Islet precursor cell (in vitro differentiated cells): ENCODE measurements at regions not wholly inside any gene's neighbourhood (a gene's known extent, or its start where the extent isn't known, plus 50 kb on each side); places are given as distances from the start of the nearest gene placed in this dataset.

Experiments used
- DNase-seq: peaks from one replicate; pipeline ENCODE4 v3.0.0-alpha.2; 2018

DNA sequence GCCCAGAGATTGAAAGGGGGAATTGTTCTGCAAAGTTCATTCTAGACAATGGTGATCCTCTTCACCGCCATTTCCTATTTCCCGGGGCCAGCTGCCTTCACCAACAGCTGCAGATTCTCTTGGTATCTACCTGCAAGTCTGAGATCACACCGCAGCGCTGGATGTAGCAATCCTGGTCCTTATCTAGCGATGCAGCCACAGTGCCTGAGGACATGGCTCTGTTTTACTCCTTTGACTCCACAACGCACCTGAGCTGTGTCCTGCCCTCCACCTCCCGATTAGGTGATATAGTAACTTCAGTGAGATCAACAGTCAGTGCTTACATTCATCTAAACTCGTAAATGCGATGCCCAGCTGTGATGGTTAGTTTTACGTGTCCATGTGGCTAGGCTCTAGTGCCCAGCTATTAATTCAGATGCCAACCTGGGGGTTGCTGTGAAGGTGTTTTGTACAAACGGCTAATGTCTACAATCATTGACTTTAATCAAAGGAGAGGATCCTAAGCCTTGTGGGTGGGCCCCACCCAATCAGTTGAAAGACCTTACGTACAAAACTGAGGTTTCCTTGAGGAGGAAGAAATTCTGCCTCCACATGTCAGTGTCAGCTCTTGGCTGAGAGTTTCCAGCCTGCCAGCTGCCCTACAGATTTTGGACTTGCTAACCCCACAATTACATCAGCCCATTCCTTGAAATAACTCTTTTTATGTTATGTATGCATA, 189.8 kb downstream of the SH3BP4 start:
- no peak for DNase-seq

DNA sequence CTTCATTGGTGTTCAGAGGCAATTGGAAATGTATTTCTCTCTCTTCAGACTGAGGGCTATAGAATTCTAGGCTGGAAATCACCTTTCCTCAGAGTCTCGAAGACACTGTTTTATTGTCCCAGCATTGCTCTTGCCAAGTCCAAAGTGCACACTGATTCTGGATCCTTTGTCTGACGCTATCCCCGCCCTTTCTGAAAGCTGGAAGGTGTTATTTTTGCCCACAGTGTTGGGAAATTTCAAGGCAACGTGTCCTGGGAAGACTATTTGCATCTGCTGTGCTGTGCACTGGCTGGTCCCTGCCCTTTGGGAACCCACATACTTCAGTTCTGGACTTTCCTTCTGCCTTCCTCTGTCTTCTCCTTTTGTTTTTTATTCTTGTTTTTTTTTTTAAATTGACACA, 190.8 kb downstream of the SH3BP4 start:
- DNase-seq: no peak

DNA sequence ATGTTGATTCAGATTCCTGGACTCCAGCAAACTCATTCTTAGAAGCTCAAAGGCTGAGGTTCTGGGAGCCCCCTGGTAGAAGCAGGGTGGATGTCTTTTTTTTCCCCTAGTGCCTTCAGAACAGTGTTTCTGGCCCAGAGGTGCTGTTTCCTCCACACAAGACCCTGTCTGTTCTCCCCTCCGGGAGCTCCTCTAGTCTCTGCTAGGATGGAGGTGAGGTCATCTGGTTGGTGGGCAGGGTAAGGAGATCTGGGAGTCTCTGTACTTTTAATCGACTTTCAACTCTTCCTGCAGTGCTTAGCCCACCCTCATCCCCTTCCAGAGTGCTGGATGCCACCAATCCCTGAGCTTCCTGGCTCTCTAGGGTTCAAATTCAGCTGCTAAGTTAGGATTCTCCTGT, 192.0 kb downstream of the SH3BP4 start:
- no peak for DNase-seq

DNA sequence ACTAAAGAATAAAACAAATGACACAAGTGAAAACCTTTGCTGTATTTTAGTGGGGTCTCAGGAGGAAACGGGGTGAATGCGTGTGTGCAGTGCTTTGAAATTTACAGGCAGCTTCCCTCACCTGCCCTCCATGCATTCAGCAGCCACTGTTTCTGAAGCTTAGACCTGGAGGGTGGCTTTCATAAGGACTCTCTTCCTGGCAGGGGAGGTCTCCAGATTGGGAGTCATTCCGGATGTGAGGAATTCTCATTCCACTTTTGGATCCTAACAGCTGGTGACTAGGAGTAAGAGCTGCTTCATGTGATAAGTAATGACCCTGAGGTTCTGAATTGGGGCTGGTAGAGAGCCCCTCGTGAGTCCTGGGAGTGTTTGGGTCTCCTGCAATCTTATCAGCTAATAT, 192.5 kb downstream of the SH3BP4 start:
- DNase-seq: no peak

DNA sequence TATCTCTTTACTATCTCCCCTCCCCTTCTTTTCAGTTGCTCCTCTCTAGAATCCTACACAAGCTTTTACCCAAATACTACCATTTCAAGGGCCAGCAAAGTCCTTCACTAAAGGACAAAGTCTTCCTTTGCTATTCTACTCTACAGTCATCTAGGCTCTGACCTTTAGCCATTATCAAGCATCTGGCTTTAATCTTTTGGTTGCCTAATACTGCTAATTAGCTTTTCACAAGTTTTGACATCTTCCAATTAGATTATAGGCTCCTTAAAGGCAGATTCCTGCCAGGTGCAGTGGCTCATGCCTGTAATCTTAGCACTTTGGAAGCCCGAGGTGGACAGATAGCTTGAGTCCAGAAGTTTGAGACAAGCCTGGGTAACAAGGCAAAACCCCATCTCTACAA, 194.4 kb downstream of the SH3BP4 start:
- no peak for DNase-seq

DNA sequence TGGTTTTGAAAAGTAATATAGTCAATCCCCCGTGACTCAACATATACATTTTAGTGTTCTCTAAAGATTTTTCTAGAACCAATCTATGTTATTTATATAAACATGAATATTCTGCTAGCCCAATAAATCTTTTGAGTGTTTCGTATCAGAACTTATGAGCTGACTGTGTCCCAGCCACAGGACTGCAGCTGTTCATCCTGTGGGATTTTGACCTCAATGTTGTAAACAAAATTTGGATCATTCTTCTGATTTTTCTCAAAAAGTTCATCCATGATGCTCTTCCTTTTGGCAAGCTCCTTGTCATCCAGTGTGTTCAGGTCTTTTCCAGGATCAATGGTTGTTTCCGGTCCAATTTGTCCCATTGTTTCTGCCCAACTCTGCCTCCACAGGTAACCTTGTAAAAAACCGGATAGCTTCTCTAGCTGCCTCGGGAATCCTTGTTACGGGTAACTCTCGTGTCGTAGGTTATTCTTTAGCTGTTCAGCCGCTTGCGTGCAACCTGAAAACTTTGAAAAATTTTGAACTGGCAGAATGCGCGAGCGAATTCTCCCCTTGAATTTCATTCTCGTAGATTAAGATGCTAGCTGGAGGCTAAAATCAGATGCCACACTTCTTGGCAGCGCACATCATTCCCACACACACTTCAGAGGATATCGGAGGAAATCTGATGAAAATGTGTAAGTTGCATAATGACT, 195.2 kb downstream of the SH3BP4 start:
- DNase-seq: no peak

DNA sequence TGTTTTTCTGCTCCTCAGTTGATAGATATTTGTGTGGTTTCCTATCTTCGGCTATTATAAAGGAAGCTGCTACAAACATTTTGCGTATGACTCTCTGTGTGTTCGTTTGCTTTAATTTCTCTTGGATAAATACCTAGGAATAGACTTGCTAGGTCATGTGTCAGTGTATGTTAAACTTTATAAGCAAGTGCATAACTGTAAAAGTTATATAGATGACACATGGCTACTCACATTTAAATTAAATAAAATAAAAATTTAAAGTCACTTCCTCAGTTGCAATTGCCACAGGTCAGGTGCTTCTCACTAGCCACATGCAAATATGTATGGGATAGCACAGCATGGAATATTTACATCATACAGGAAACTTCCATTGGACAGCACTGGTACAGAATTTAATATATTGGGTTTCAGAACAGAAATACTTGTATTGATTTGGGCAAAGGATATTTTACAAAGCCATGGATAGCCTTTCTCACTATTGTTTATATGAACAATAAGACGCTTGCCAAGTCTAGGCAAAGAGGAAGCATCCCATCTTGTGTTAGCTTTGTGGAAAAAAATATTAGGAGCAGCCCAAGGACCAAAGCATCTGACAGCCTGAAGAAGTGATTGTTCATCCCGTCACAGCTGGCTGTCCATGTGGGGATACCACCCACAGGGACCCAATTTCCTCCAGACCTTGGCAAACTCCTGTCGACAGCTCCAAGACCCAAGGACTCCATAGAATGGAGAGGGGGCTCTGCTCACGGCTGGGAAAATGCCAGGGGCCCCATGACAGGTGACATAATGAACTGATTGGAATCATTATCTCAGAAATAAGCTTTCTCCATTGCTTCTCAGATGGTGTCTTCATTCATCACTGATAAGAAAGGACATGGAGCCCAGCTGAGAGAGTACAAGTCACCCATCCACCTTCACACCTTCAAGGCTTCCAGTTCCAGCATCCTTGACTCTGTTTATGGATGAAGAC, 196.7 kb downstream of the SH3BP4 start:
- no peak for DNase-seq

DNA sequence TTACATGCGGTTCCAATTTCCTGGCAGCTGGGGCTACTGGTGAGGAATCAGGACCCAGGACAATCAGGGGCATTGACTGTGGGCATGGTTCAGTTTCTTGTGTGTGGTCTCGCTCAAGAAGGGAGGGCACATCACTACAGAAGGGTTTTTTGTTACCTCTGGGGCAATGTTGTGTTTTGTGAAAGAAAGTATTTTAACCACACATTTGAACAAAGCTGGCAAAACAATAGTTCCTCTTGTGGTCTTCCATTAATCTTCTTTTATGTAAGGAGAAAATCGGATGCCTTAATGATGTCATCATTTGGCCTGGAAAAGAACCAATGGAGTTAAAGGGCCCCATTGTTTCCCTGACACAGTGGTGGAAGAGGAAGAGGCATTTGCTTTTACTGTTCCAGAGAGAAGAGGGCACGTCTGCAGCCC, 197.4 kb downstream of the SH3BP4 start:
- DNase-seq: no peak

DNA sequence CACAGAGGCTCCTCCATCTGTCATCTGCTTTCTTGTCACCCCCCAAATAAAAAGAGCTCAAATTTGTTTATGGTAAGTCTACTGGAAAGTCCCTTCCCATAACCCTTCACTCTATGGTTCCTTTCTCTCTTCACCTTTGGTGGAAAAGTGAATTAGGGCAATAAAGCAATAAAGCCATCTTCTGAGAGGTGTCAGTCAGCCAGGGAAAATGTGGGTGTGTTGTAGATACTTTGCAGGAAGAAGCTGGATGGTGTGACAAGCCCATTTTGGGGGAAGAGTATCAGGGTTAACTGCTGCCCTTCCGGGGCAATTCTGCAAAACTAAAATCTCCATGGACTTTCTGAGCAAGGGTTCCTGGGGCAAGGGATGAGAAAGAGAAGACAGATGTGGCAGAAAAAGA, 197.9 kb downstream of the SH3BP4 start:
- no peak for DNase-seq

DNA sequence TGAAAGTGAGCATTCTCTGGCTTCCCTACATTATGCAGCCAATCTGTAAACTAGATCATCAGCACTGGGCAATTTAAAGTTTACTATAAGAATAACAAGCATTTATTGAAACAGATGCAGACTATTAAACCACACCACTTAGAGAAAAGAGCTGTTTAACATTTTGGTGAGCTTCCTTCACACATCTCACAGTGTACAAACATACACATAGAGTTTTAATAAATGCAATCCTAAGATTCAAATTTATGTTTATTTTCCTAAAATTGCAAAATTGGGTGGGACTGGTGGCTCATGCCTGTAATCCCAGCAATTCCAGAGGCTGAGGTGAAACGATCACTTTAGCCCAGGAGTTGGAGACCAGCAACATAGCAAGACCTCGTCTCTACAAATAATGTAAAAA, 199.3 kb downstream of the SH3BP4 start:
- no peak for DNase-seq

DNA sequence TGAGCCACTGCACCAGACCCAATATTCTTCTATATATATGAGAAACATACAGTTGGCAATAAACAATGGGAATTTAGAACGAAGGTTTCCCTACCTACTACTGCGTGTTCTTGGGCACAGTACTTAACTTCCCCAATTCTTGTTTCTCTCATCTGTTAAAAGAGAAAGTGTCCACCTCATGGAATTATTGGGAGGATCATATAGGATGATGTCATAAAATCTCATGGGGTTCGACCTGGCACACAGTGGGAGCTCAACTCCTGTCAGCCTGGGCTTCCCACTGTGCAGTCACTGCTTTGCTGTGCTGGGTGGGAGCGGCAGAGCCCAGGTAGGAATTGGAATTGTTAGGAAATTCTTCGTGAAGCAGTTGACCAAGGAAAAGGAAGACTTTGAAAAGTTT, 203.3 kb downstream of the SH3BP4 start:
- DNase-seq: no peak

DNA sequence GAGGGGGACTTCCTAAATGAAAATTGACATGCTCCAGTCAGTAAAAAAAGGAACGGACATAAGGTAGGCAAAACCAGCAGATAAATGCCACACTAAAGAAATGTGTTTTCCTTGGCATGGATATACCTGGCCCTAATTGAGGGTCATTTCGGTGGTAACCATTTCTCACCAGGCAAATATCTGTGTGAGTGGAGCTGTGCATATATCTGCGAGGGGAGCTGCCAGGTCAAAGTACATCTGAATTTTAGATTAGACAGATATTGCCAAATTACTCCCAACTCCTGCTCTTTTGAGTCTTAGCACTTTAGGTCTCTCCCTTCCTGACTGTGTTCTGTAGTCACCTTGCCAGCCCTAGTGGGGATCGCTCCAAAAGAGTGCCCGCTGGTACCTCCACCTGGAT, 204.2 kb downstream of the SH3BP4 start:
- no peak for DNase-seq

DNA sequence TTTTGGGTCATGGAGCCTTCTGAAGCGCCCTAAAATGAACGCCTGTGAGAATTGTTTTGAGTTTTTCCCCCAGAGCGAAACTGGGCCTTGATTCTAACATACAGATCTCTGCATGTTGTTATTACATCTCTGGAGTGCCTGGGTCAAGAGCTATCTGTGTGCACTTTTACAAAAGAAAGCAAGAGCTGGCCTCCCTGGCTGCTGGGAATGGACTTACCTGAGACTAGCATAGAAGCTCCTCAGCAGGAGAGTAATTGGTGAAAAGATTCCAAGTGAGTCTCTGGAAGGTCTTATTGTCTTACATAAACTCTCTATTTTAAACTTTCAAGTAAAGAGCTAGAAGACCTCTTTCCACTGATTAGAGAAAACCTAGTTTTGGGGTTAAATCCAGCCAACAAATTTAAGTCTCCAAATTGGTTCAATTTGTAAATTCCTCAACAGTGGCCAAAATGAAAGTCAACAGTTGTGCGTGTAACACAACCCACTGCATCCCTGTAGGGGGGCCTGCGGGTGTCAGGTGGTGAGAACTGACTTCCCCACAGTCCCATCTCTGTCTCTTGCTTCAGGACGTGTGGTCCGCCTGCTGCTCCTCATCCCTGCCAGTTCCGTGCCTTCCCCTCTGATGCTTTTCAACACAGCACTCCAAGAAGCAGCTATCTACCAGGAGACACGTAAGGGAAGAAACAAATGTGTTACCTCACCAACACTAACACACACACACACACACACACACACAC, 206.1 kb downstream of the SH3BP4 start:
- DNase-seq: no peak

DNA sequence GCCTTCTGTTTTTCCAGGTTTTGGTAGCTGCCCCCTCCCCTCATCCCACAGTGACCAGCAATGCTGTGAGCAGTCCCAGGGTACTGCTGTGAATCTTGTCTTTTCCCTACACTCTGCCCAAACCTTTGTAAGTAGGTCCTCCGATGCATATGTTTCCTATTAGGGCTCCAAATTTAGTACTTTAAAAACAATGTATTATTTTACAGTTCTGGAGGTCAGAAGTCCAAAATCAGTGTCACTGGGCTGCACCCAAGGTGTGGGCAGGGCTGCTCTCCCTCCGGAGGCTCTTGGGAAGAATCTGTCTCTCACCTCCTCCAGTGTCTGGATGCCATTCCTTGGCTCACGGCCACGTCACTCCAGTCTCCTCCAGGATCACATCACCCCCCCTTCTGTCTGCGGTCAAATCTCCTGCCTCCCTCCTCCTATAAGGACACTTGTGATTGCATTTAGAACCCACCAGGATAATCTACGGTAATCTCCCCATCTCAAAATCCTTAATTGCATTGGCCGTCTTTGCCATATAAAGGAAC, 208.5 kb downstream of the SH3BP4 start:
- no peak for DNase-seq

DNA sequence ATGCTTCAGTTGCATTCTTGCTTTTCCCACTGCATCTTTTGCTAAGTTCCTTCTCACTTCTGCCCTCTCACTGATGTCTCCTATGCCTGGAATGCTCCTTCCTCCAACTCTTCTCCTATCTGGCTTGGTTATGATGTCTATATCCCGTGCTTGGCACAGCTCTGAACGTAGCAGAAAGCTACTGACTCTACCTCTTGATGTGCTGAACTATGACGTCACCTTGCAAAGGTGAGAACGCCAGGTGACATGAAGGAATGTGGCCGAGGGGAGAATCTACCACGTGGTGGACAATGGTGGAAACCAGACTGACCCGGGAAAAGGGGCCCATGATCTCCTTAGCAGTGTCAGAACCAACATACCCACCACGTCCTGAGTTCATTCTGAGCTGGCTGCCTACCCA, 209.7 kb downstream of the SH3BP4 start:
- no peak for DNase-seq

DNA sequence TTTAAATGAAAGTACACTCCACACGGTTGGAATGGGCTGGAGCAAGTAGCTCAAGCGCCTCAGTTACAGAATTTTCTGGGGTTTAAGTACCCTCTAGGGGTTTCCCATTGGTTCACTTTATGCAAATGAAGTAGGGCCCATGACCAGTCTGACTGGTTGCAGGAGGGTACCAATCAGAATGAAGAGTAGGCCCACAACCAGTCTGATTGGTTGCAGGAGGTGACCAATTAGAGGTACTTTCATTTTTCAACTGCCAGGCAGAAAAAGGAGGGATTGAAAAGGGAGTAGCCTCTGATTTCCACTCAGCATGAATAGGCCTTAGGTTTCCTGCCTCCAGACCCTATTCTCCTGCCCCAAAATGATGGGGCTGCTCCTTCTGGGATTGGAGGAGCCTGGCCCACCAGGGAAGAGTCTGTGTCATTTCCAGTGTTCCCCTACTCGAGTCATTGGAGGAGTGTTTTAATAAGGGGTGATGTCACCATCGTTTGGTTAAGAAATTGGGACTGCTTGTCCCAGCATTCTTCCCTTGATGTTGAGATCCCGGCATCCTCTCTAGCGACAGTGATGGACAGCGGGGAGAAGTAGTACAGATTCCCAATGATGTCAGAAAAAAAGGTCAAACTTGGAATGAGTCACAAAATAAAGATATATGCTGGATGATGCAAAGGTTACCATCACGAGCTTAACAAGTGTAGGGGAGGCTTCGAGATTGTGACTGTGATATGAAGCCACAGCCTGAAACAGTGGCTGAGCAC, 210.4 kb downstream of the SH3BP4 start:
- DNase-seq: no peak

DNA sequence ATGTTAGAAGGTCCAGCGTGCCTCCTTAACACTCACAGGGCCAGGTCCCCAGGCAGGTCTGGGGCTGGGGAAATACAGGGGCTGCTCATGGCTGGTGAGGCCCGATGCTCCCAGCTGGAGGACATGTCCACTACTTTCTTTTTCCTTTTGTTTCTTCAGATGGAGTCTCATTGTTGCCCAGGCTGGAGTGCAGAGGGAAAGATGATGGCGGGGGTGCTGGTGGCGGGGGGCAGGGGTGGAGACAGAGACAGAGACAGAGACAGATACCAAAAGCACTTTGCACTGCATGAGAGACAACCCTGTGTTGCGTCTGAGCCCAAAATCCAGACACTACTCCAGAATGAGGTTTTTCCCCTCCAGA, 211.0 kb downstream of the SH3BP4 start:
- no peak for DNase-seq

DNA sequence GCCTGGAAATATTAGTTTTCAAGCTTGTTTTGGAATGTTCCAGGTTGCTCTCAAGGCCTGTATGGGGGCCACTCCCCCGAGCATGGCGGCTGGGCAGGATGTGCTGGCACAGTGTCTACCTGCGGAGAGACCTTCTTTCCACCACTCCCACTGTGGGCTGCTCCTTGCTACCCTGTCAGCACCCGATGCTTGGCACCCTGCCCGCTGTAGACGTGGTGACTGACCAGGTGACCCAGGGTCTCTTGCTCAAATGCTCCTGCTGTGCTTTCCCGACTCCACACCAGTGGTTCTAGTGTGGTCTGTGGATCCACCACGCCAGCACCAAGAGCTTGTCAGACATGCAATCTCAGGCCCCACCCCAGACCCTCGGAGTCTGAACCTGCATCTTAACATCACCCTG, 213.3 kb downstream of the SH3BP4 start:
- no peak for DNase-seq

DNA sequence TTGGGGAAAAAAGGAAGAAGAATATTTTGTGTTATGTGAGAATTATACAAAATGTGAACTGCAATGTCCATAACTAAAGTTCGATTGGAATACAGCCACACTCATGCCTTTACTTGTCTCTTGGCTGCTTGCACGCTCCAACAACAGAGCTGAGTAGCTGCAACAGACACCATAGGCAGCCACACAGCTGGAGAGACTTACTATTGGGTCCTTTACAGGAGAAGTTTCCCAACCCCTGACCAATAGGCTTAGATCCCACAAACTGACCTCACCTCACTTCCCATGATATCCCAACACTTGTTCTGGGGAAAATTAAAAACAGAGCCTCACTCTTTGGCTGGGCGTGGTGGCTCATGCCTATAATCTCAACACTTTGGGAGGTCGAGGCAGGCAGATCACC, 213.8 kb downstream of the SH3BP4 start:
- no peak for DNase-seq

DNA sequence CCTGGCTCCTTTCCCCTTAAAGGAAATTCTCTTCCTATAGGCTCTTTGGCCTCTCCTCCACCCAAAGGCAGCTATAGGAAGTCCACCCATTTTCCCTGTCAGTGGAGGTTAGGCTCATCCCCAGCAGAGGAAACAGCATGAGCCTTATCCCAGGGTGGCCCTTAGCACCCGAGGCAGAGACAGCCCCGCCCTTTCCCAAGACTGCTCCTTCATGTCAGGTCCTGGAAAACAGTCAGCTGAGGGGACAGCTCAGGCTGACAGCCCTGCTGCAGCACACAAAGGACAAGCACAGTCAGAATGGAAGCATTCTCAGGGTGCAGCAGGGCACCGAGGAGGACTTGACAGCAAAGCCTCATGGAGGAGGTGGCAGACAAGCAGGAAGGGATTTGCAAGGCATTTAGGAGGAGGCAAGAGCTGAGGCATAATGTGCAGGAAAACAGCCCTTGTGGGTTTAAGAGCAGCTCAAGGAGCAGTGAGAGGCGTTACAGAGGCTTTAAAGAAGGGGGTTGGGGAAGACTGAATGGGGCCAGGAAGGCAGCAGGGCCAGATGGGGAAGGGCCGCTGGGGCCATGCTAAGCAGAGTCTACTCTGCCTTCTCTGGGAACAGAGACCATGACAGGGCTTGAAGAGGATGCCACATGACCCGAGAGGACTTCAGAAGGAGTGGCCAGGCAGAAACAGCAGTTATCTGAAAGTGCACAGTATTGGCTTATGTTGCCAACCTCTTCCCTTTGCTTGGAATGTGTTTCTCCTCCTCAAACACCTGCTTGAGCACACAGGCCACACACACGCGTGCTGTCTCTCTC, 216.6 kb downstream of the SH3BP4 start:
- DNase-seq: peak; percentile 52

DNA sequence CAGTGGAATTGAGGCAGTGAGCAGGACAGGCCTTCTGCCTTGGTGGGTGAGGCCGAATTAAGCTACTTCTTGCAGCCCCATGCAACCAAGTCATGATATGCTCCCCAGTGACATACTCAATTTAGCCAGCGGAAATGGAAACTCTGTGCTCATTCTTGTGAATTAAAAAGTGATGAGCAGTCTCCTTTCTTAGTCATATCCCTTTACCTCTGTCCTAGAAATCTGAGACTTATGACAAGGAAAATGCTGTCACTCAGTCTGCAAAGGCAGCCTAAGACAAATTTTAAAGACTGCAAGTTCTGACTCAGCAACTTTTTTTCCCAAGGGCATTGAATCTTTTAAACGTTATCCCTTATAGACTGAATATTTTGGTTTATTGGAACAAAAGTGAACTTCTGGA, 218.2 kb downstream of the SH3BP4 start:
- DNase-seq: no peak
